ENCODE measurements at regions not wholly inside any gene's neighbourhood (a gene's known extent, or its start where the extent isn't known, plus 50 kb on each side); places are given as distances from the start of the nearest gene placed in this dataset.

DNA sequence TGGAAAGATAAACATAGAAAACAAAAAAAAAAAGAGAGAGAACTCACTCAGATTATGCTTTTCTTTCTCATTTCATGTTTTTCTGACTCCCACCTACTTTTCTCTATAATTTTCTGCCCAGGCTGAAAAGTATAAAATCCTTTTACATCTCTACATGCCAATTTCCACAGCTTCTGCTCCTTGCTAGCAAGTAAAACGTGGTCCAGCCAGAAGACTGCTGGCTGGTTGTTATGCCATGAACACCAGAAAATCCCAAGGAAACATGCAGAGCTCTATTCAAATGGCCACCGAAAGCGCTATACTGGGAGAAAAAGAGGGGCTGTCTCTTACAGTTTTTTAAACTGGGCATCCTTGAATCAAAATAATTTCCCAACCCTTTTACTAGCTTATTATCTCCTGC is 512.8 kb upstream of the ID4 start:
- DNase-seq (ENCODE audit: low read depth in 2 of 2), result no peak

DNA sequence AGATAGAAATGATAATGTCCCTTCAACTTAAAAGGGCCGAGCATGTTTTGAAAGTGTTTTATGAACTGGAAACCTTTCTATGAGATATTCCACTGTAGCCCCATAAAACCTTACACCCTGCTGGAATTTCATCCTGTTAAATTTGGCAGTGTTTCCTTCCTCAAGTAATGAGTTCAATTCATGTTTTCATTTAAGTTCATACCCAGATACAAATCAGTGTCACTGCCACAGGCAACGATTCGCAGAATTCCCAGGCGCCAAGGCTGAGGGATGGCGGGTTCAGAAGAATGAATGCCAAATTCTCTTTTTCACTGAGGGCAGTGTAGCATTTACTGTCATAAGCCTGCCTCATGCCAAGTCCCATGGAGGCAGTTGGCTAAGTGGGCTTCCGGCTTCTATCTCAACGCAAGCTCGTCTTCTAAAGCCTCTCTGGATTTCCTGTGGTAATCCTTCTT is 511.8 kb upstream of the ID4 start:
- DNase-seq (ENCODE audit: low read depth in 2 of 2), result no peak

DNA sequence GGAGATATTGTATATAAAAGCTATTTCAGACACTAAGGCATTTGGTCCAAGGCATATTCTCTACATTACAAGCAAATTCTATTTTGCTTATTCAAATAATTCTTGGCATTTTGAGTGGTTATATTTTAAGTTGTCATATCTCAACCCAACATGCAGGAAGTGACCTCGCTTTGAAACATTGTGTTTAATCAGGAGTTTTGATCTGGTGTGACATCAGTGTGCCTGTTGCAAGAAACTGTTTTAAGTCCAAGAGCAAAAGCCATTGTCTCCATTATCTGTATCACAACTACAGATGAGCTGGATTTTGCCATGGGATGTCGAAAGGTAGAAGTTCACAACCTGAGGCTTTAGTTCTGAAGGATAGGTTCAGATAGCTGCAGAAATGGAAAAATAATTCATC is 509.9 kb upstream of the ID4 start:
- DNase-seq (ENCODE audit: low read depth in 2 of 2), result no peak

DNA sequence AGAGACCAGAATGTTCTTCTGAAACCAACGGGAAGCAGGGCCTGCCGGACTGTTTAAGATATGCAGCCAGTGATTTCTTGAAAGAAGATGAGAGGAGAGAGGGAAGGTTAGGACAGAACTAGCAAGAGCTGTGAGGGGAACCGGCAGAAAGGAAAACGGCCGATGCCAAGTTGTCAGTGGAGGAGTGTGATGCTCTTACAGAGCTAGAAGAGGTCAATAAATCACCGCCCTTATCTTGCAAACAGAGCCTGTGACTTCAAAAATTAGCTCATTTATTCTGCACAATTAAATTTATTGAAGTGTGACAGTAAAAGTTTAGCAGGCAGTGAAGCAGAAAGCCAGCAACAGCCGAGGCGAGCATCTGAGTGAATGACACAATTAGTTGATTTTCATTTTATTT is 509.5 kb upstream of the ID4 start:
- no peak for DNase-seq (ENCODE audit: low read depth in 2 of 2)

DNA sequence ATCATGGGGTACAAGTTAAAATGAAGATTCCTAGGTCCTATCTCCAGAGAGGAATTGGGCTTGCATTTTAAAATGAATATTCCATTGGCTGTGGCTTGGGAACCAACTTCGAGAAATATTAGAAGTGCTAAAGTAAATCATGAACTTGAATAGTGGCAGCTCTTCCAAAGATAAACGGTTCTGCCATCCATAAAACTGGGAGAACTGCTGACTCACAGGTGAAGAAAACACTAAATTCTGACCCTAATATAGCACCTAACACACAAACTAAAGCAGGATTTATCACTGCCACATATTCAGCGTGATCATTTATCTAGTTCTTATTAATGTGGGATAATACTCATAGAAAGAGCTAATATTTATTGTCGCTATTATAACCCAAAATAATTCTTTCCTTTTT is 508.1 kb upstream of the ID4 start:
- no peak for DNase-seq (ENCODE audit: low read depth in 2 of 2)

DNA sequence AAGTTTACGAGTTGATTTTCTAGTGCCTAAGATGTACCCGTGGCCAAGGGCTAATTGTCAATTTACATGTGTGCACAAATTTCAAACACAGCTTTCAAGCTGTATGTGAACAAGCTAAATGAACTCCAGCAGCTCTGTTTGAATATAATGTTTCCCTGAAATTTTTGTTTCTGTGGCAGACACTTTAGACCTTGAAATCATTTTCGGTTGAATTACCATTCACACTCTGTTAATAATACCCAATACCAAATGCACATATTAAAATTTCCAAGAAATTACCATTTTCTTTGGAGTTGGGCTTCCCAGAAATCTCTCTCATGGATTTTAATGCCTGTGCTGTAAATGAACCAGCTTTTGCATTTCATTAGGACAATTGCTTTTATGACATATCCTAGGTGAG is 506.1 kb upstream of the ID4 start:
- no peak for DNase-seq (ENCODE audit: low read depth in 2 of 2)

DNA sequence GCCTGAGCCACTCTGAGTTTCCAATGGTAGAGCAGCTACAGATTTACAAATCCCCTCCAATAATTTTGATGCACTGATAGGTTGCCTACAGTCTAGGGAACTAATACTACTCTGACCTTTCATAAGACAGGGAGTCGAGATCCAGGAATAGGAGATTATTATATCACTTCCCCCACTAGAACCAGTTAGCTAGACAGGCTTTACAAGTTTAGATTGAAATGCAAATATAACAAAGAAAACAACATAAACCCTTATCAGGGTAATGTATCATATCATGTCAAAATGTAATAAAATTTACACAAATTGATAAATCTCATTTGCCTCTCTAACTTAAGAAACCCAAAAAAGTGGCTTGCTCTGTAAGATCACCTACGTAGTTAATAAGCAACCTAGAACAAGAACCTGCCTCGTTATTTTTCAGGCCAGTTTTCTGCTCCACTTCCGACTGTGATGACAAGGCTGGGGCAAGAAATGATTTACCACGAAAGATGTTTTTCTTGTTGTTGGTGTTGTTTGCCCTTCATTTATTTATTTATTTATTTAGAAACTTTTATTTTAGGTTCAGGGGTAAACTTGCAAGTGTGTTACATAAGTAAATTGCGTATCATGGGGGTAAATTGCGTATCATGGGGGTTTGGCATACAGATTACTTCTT is 504.2 kb upstream of the ID4 start:
- DNase-seq (ENCODE audit: low read depth in 2 of 2), result no peak

DNA sequence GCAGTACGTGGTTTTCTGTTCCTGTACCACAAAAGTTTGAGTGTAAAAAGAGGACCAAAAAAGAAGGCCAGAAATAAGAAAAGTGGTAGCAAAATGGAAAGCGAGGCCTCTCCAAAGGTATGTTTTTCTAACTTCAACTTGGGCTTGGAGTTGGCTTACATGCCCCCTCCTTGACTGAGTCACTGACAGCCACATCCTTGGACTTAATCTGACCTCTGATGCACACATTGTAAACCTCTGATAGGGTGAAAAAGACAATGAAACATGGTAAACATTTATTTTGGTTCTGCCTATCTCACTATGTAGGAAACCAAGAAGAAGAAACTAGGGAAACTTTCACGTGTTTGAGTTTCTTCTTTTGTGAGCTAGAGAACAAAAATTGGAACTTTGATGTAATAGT is 503.2 kb upstream of the ID4 start:
- DNase-seq (ENCODE audit: low read depth in 2 of 2), result no peak

DNA sequence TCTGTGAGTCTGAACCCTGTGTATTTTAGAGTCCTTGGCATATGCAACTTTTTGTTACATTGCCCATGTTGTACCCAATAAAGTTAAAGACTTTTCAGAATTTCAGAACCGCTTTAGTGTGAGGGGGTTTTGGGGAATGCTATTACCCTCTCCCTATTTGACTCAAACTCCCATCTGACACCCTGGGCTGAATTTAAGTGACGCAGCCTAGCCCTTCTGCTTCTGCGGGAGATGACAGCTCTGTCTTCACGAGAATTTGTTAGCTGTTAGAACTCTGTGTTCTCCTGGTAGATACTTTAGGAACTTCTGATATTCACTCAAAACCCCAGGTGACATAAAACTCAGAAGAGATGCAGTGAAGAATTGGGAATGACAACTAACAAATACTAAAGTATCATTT is 500.6 kb upstream of the ID4 start:
- DNase-seq (ENCODE audit: low read depth in 2 of 2), result no peak

DNA sequence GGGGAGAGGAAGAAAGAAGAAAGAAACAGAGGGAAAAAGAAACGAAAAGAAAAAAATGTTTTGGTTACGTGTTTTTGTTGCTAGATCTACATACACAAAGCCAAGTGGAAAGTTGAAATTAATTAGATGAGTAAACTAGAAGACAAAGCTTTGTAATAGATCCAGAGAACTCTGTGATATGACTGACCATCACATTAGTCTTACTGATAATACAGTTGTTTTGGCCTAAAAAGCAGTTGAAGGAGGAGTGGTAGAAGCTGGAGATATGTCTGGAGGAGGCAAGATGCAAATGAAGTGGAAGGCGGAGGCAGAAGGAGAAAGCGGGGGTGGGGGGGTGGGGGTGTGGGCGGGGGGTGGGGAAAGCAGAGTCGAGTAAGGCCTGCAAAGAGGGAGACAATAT is 500.1 kb upstream of the ID4 start:
- no peak for DNase-seq (ENCODE audit: low read depth in 2 of 2)

DNA sequence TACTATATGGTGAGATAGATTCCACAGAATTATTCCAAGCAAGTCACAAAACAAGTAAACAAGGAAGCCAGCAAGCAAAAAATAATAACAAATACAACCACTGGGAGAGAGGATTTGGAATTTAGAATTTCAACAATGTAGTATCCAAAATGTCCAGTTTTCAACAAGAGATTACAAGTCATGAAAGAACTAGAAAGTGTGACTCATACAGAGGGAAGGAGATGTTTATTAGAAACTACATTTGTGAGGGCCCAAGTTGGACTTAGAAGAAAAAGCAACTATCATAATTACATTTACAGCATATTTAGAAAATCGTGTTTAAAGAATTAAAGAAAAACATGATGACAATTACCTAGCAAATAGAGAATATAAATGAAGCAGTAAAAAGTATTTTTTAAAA is 494.6 kb upstream of the ID4 start:
- DNase-seq (ENCODE audit: low read depth in 2 of 2), result no peak

DNA sequence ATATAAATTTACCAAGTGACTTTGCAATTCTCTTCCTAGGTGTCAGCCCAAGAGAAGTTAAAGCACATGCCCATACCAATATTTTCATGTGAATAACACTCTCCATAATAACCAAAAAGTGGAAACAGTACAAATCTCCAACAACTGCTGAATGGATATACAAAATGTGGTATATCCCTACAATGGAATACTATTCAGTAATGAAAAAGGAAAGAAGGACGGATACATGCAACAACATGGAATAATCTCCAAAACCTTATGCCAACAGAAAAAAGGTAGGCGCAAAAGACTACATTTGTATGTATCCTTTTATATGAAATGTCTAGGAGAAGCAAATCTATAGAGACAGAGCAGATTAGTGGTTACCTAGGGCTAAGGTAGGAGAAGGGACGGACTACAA is 487.7 kb upstream of the ID4 start:
- DNase-seq (ENCODE audit: low read depth in 2 of 2), result no peak

DNA sequence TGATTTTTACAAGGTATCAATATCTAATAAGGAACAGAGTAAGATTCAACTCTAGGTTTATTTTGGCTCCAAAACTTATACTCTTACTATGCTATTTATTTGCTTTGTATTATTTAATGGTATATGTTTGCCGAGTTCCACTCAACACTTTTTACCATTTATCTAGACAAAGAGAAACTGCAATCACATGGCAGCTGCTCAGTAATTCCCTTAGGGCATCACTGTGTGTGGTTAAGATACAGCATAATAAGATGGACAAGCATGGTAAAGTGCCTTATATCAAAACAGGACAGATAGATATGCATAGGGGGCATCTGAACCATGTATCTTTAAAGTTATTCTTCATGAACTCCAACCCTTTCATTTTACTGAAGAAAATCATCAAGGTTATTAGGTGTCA is 483.0 kb upstream of the ID4 start:
- no peak for DNase-seq (ENCODE audit: low read depth in 2 of 2)

DNA sequence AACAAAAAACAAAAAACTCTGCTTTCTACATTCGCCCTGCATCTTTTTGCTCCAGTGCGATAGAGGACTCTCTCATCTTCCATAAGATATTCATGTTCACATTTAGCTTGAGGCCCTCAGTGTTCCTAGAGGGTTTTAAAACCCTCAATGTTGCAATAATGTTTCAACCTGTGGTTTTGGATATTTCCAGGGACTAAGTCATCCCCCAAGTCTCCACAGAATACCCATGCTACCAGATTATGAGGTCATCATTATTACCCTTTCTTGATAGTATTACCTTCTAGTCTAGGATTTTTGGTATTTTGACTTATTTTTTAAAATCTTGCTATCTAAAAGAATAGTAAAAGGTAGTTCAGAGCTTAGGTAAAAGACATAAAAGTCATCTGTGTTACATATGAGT is 480.5 kb upstream of the ID4 start:
- no peak for DNase-seq (ENCODE audit: low read depth in 2 of 2)

DNA sequence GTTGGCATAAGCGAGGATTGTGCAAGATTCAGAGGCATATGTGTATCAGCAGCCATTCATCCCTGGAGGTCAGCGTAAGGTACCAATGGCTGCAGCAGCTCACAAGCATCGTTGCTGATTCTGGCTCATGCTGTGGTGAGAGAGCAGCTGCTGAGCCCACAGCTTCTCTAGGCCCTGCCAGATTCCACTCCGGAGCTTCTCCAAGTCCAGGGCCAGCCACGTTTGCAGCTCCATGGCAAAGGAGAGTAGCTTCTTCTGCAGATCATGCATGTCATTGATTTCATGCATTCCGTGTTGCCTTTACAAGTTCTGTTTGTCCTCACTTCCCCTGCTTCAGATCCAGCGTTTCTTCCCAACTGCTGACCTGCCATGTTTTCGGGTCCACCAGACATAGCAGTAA is 474.8 kb upstream of the ID4 start:
- DNase-seq (ENCODE audit: low read depth in 2 of 2), result no peak

DNA sequence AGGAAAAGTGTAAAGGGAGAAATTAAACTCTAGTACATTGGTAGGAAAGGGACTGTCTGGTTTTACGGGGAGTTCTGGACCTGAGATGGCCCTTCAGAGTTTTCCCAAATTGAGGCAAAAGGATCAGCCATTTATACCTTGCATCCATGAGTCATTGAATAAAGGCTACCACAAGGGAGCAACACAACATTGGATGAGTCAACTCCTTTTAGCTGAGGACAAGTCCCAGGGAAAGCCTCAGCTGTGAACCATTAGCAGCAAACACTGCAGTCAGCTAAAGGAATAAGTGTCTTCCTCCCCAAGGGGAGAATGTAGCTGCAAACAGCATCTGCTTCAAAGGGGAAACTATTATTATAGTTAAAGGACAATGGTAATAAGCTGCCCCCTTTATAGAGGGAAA is 468.7 kb upstream of the ID4 start:
- DNase-seq (ENCODE audit: low read depth in 2 of 2), result no peak

DNA sequence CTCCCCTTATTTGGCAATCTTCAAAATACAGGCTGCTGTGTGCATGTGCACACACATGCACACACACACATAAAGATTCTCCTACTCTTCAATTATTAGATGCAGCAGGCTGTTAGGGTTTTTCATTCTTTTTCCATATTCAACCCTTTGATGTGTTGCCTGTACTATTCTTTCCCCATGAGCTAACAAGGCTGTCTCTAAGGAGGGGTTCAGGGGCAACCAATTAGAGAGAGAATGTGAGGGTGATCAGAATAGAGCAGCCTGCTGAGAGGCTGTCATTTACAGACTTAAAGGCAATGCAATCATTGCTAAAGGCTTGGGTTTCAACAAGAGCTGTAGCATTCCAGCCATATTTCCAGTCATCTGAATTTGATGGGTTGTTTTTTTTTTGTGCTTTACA is 467.4 kb upstream of the ID4 start:
- no peak for DNase-seq (ENCODE audit: low read depth in 2 of 2)

DNA sequence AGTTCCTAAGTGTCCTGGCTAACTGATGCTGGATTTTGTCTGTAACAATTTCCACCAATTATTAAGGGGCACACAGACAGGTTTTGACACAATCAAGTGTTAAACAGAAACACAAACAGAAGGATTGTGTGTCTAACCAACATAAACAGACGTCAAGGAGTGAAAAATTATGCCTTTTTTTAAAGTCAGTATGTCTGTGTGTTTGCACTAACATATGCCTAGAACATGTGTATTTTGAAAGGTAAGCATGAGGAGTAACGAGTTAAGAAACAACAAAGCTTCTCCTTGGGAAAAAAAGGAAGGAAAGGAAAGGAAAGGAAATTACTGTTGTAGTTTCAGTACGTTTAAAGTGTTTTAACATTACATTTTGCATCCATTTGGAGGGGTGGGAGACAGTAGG is 466.3 kb upstream of the ID4 start:
- DNase-seq (ENCODE audit: low read depth in 2 of 2), result no peak

DNA sequence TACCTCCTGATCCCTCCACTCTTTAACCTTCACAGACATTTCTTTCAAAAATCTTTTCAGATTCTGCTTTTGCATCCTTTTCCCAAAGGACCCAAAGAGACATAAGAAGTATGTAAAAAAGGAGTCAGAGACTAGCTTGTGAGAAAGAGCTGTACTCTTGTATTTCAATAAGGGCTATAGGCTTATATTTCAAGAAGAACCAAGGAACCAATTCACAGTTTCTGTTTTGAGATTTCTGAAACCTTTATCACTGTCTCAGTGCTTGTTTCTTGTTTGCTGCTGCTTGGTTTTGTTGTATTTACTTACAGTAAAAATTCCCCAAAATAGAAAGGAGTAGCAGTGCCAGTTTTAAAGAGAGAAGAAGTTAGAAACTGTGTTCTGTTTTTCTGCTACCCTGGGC is 461.6 kb upstream of the ID4 start:
- no peak for DNase-seq (ENCODE audit: low read depth in 2 of 2)

DNA sequence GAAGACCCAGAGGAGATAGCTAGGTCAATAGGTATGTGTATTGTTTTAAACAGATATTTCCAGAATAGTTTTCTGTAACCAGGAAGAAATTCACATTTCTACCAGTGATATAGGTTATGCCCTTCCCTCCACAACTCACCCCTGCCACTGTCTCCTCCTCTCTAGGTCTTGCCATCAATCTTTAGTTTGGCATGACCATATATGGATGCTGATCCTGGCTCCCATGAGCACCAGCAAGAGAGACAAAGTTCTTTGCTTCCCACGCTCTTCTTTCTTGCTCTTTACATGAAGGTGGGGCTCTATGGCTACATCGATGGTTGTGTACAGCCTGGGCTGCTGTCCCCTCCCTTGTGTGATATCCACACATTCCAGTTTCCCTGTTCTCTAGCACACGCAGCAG is 459.4 kb upstream of the ID4 start:
- DNase-seq (ENCODE audit: low read depth in 2 of 2), result no peak

DNA sequence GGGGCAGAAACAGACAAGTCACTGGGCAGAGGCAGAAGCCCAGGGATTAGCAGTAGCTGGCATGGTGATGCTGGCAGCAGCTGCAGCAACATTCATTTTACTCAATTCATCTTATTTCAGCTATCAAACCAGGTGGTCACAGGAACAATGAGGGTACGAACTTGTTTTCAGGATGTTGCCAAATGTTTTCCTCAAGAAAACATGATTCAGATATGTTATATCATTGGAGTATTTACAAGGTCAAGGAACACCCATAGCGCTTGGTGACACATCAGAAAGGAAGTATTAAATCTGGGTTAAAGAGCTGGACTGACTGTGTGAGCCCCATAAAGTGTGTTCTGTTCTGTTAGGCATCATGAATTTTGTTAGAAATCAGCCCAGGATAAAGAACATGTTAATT is 456.9 kb upstream of the ID4 start:
- DNase-seq (ENCODE audit: low read depth in 2 of 2), result no peak

DNA sequence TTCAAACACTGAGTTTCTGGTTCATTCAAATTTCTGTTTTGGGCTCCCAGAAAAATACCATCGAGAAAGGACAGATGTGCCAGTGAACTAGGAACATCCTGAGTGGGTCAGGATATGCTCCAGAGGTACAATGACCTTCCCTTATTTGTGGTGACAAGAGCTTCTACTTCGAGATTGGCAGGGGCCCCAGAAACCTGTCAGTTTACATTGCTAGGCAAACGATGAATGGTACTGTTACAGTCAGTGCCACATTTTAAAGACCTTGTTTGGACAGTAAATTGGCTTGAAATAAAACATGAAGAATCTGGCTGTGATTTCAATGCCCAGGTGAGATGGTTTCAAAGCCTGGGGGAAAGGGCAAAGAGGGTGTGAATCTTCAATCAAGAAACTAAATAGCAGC is 454.5 kb upstream of the ID4 start:
- DNase-seq (ENCODE audit: low read depth in 2 of 2), result no peak

DNA sequence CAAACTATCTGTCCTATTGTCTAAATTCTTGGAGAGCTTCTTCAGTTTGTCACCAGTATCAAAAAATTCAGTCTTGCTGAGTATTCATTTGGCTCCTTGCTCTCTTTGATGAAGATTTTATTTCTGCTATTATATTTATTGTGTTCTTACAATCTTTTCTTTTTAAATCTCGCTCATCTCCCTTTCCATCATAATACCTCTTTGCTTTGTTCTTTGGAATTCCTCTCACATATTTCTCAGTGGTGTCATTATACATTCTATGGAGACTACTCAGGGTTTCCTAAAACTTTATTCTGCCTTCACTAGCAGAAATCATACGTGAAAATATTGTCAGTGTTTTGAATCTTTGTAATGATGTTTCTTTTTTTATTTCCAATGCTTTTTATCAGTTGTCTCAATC is 445.2 kb upstream of the ID4 start:
- no peak for DNase-seq (ENCODE audit: low read depth in 2 of 2)

DNA sequence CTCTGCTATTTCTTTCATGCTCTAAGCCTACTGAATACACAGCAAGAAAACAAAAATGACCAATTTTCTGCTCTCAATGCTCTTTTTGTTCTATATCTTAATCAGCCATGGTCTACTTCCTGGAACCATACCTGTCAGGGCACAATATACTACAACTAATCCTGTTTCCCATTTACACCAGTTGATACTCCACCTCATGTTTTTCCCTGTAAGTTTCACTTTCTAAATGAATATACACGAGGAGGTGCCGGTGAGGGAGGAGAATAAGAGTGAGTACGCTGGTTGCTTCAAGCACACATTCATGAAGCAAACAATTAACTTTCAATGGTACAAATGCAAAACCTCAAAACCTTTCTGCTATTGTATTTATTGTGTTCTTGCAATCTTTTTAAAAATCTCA is 443.1 kb upstream of the ID4 start:
- no peak for DNase-seq (ENCODE audit: low read depth in 2 of 2)

DNA sequence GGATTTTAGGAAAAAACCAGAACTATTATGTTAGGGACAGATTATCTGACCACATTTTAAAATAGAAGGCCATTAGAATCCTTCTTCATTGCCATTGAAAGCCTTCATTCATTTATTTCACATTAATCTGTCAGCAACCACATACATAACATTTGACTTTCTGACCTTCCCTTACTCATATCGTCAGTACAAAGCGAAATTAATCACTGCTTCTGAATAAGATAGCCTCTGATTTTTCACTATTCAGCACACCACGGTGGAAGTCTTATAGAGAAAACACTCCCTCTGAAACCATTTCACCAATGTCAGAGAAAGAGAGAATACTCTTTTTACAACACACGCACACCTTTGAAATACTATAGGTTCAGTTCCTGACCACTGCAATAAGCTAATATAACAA is 442.5 kb upstream of the ID4 start:
- DNase-seq (ENCODE audit: low read depth in 2 of 2), result no peak

All from stimulated activated CD8-positive, alpha-beta memory T cell treated with anti-CD3 and anti-CD28 coated beads, Interleukin-7, amount 100 ng/mL, for 4 hours (primary cell).